HT-29 (cell line): ENCODE measurements at regions not wholly inside any gene's neighbourhood (a gene's known extent, or its start where the extent isn't known, plus 50 kb on each side); places are given as distances from the start of the nearest gene placed in this dataset.
"Not testable (repeated sequence)": the region's sequence is repeated elsewhere in the genome, so short reads cannot be mapped to it uniquely, and the experiment has no call there.

Source experiments
- DNase-seq: peaks from one replicate; pipeline ENCODE4 v3.0.0-alpha.2; 2015; ENCODE audit warnings: low spot score

DNA sequence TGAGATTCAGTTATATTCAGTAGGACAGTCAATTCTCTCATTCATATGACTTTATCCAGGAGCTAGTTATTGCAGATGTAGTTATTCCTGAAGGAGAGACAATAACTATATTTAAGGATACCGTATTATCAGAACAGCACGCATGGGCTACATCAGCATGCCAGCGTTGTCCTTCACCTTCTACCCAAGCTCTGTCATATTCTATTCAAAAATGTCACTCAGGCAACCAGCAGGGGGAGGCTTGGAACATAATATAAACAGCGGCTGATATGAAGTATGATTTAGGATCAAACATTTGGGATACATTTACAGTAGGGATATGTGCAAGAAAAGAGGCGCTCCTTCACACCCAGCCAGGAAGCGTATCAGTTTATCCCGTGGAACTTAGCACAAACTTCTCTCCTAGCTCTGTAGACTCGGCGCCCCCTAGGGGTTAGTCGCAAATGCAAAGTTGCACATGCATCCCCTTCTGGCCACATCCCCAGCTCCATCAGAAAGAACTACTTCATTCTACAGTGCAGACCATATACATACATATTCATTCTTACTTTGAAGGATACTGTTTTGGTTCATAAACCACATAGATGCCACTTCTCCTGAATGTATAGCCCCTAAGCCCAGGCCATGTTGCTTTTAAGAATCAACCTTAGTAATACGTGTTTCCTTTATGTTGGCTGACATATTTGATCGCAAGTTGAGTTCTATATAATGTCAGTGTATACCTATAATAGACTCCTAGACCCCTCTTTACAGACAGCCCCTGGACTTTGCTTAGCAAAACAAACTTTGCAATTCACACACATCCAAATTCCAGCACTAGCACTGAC lies 759.4 kb downstream of the ADCYAP1 start:
- peak; percentile 81 for DNase-seq

DNA sequence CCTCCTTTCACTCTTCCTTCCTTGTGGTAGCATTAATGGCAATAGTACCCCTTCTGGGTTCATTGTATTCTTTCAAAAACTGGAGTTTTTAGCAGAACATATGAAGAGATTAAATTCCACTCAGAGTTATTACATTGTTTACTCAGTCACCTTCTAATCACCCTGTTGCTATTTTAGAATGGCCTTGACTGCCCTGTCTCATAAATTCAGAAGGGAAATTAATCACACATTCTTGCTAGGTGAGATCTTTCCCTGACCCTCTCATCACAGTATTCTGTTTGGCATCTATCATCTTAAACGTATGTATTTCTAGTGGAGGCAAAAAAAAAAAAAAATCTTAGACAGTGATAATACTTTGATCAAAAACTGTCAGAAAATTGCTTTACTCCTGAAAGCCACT lies 760.4 kb downstream of the ADCYAP1 start:
- no peak for DNase-seq

DNA sequence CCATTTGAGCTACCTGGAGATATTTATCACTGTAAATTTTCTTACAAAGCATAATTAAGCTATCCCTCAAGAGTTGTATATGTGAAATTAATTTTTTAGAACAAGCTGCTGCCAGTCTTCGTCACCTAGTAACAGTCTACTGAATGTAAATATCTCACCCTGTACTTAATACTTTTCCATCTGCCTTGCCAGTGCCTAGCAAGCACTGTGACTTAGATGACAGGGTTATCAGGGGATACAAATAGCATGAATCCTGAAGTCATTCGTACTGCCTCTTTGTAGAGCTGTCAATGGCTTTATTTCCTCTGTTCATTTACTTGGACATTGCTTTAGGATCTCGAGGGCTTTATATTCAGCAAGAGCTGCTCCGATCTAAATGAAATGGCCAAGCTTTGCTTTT lies 763.6 kb downstream of the ADCYAP1 start:
- no peak for DNase-seq

DNA sequence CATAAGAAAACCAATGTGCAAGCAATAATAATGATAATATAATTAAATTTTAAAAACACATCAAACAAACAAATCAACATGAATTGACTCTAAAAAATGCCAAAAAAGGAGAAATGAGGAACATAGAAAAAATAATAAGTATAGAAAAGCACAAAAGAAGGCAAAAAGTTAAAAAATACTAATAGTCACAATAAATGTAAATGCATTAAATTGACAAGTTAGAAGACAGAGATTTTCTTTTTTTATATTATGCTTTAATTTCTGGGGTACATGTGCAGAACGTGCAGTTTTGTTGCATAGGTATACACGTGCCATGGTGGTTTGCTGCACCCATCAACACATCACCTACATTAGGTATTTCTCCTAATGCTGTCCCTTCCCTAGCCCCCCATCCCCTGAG lies 767.0 kb downstream of the ADCYAP1 start:
- DNase-seq = not testable (repeated sequence)

DNA sequence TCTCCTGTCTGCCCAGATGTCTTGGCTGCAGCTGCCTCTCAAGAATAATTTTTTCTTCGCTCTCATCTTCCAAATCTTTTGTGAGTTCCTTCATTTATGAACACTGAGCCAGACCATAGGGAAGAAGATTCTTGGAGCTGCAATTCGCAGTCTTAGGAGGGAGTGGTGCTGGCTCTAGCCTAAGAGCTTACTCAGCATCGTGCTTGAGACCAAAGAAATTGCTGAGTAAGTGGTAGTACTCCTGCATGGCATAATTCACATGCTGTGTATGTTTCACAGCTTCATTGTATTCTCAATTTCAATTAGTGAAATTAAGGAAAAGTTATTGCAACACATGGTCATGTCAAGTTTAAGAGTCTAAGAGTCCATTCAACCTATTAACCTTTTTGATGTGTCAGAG lies 771.7 kb downstream of the ADCYAP1 start:
- no peak for DNase-seq

DNA sequence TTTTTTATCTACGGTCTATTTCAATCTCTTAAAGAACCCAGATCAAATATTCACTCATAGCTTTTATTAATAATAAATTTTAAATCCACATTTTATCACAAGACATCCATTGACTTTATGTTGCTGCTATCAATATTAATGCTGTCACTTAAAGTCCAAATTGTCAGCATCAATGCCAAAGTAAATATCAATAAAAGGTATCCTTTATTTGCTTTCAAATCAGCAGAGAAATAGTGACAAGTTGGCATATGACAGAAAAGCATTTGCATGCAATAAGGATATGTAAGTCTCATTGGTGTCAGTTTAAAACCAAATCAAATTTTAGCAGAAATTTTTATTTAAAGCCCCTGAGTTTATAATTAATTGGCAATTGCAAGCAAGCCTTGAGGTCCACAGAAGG lies 775.4 kb downstream of the ADCYAP1 start:
- no peak for DNase-seq

DNA sequence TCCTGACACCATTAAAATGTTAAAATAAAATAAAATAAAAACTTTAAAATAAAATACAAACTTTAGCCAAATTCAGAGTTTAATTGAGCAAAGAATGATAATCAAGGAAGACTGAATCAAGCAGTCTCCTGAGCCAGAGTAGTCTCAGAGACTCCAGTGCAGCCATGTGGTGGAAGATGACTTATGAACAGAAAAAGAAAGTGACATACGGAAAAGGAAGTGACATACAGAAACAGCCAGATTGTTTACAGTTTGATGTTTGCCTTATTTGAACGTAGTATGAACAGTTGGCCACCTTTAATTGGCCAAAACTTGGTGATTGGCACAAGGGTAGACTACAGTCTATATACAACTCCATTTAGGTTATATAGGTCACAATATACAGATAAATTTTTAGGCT lies 787.2 kb downstream of the ADCYAP1 start:
- no peak for DNase-seq

DNA sequence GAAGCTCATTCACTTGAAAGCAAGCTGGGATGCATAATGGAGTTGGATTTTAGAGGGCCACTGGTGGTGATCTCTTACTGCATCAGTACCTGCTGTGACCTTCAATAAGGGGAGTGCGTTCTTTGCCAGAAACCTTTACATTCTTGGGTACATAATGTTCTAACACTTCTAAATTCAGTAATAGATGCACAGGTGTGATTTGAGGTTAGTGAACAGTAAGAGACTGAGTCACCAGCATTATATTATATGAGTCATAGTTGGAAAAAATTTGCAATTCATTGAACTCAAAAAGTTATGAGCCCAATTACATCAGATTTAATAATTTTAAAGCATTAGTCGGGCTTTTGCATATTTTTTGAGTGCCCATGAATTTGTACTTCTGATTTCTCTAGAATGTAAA lies 803.3 kb downstream of the ADCYAP1 start:
- no peak for DNase-seq

DNA sequence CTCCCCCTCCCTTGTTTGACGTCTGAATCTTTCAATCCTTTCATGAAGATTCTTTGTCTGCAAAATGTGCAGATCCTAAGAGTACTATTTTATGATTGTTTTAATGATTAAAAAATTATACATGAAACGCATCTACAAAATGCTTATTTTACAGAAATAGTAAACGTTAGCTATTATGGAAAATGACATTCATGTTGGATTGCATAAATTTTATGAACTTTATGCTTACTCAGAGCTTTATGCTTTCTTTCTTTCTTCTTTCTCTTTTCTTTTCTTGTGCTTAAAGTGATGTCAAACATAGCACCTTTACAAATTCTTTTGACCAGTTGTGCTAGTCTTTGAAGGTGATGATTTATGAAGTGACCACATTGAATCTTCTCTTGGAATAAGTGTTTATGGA lies 805.4 kb downstream of the ADCYAP1 start:
- DNase-seq = no peak

DNA sequence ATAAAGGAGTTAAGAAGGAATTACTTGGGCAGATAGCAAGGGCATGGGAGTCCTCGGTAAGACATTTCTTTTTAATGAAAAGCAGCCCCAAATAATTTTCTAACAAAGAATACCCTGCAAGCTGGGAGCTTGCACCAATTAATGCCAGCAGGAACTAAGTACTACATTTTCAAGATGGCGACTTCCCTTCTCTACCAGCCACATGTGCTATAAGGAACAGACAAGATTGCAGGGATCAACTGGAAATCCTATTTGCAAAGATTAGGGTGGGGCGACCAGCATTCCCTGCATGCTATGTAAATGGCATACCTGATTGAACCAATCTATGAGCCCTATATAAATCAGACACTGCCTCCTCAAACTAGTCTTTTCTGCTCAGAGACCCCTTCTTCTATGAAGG lies 827.5 kb downstream of the ADCYAP1 start:
- no peak for DNase-seq

DNA sequence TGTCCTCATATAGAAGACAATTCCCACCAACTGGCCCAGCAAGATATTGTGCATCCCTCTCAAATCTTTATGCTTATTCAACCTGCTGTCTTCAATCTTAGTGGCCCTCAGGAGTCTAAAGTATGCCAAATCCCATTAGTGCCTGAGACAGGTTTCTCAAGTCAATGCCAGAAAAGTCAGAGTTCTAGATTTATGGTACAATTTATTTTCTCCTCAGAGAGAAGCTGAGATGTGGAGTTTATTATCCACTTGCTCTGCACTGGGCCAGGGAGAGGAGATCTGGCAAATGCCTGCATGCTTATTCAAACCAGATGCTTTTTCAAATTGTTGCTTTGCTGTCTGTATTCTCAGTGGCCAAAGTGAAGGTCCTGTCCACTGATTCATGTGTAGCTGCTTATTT lies 825.2 kb downstream of the METTL4 start:
- DNase-seq = no peak

DNA sequence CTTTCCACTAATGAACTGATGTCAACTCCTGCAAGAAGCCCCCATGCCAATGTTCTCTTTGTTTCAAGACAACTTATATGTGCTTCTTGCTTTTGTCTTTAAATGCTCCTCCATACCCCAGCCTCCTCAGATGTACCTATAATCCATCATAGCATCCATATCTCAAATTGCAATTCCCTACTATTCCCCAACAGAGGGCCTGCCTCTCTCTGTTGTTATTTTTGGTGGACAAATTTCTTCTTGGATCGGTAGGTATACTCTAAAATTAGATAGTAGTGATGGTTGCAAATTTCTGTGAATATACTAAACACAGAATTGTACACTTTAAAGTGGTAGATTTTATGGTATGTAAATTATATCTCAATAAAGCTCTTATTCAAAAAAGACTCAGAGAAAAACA lies 820.1 kb downstream of the METTL4 start:
- DNase-seq = peak; percentile 7

DNA sequence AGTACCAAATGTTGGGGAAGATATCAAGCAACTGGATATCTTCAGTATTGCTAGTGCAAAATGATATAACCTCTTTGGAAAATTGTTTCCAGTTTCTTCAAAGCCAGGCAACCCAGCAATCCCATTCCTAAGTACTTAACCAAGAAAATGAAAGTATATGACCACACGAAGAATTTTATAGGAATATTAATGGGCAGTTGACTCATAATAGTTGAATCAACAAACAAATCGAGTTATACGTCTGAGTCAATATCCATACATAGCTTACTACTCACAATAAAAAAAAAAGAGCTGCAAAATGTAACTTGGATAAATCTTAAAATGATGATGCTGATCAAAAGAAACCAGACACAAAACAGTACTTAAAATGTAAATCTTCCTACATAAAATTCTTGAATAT lies 810.4 kb downstream of the METTL4 start:
- peak; percentile 6 for DNase-seq

DNA sequence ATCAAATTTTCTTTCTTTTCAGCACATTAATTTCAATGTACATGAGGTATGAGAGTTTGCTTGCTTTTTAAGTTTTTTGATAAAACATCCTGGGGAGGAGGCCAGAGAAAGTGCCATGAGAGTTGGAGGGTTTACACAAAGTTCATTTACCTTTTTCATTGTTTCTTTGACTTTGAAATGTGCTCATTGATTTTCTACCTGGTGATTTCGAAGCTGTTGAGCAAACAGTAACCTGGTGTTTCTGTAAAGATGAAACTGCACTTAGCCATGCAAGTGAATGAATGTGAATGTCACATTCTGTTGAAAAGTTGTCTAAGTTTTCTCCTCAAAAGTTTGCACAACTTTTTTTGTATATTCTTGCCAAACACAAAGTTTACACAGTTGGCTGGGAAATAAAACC lies 797.0 kb downstream of the METTL4 start:
- no peak for DNase-seq

DNA sequence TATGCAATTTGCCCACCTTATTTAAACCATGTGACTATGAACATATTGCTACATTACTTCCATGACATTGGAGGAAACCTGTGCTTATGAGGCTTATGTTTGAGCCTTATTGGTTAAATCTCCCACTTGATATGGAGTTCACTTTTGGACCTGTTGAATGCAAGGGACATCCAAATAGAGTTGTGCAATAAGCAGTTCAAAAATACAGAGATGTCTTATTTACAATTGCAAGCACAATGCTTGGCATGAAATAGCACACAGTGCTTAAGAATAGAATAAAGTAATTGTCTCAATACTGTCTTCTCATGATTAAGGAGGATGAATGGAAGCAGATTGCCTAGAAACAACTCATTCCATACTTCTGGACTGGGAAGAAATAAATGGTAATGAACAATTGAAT lies 793.5 kb downstream of the METTL4 start:
- DNase-seq = no peak

DNA sequence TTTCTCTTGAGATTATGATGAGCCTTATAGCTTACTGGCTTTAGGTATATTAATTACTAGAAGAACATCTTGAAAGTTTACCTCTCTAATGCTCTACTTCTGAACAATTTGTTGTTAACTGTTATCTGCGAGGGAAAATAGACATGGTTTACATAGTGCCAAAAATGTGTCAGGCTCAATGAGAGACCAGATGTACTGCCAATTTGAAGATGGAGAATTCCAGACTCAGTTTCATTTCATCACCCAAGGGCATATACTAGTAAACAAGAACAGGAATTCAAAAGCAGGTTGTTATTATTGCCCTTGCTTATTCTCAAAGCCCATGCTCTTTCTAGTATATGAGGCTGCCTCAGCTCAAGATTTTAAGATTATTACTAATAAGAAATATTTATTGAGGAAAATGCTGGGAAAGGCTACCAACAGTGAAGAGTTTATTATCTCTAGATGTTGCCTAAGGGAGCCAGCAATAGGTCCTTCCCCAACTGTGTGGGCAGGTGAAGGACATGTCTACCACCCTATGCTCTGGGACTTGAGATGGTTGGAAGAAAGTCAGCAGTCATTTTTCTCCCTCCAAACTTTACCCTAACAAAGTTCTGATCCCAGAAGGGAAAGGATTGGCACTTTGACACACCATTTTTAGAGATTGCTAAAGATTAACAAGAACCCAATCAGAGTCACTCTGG lies 792.7 kb downstream of the METTL4 start:
- no peak for DNase-seq

DNA sequence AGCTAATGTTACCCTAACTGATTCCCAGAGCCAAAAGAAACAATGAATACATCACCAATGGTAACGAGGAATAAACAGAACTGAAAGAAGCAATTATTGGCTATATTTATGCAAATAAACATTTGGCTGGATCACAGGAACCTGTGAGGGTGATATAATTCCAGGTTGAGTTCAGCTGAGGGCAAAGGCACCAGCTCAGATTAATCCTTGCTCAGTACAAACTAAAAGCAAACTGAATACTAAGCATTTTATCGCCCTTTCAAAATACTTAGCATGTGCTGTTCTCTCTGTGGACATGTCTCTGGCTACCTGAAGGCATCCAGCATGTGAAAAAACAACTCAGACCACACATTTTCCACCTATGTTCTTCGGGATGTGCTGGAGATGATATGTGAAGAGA lies 791.7 kb downstream of the METTL4 start:
- DNase-seq = no peak

DNA sequence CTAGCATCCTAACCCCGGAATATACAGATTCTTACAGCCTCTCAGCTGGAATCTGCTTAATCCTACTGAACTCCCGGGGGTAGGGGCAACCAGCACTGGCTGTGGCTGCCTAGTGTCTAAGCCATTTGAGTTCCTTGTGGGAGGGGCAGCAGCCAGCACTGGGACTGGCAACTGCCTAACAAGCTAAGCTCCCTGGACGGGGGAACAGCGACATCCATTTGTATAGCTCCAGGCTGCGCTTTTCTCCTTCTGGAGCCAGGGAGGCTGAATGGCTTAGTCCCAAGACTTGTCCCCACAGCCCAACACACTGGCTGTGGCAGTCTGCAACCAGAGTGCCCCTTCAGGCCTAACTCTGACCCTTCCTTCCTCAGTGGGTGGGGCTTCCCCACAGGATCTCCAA lies 787.2 kb downstream of the METTL4 start:
- no peak for DNase-seq

DNA sequence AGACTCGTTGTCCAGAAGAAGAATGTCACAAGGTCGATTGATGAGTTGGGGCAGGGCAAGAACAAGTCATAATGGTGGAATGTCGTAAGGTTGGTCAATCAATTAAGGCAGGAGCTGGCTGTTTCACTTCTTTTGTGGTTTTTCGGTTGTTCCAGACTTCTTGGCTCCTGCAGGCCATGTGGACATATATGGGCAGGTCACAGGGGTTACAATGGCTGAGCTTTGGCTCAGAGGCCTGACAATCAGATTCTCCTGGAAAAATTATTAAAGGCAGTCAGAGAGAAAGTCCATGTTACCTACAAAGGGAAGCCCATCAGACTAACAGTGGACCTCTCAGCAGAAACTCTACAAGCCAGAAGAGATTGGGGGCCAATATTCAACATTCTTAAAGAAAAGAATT lies 785.3 kb downstream of the METTL4 start:
- DNase-seq = not testable (repeated sequence)

DNA sequence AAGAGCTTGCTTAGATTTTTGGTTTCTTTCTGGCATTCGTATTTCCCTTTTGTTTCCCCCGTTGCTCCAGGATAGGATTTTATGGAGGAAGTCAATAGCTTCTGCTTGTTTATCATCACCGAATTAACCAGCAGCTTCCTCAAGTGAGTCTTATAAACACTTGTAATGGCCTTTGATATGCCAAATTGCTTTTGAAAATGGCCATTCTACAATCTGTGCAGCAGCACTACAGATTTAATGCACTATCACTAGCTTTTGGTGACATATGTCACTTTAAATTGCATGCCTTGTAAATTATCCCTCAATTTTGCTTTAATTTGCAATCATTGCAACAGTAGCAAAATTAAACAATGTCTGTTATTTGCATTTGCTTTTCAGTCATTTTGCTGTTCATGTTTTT lies 774.7 kb downstream of the METTL4 start:
- DNase-seq = no peak

DNA sequence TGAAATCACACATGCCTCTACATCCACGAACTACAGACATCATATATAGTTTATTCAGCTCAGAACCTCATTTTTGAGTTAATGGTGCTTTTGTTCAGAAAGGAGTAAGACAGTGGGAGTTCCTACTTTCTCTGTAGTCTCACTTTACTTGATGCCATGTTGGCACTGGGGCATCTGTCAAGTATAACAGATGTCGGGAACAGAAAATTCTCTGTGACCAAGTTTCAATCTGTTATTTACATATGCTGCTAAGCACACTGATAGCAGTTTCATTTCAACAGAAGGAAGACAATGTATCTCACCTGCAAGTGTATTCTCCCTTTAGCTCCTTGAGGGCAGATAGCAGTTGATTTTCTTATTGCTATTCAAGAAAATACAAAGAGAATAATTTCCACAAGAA lies 774.1 kb downstream of the METTL4 start:
- no peak for DNase-seq

DNA sequence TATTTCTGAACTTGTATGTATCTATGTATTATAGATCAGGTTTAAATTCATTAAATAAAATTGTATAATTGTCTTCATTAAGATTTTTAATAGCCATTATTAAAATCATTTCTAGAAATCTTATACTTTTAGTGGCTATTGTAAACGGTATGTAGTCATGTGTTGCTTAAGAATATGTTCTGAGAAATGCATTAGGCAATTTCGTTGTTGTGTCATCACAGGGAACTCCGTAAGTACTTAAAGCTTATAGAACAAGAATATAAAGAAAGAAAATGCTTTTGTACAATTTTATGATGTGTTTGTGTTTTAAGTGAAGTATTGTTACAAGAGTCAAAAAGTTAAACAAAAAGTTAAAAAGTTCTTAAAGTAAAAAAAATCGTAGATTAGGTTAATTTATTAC lies 765.8 kb downstream of the METTL4 start:
- DNase-seq = no peak

DNA sequence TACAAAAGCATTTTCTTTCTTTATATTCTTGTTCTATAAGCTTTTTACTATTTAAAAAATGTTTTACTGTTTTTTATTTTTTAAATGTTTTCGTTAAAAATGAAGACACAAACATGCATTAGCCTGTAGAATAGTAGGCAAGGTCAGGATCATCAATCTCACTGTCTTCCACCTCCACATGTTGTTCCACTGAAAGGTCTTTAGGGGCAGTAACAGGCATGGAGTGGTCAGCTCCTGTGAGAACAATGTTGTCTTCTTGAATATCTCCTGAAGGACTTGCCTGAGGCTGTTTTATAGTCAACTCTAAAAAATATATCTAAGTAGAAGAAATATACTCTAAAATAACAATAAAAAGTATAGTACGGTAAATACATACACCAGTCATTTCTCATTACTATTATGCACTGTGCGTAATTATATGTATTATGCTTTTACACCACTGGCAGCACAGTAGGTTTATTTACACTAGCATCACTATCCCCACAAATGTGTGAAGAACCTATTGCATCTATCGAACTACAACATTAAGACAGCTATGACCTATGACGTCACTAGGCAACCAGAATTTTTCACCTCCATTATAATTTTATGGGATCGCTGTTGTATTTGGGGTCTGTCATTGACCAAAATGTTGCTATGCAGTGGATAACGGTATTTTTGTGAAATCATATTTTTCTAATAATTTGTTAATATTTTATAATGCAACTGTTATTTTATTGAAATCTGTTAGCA lies 764.3 kb downstream of the METTL4 start:
- peak; percentile 26 for DNase-seq
